PC-3 (cell line): ENCODE measurements at regions not wholly inside any gene's neighbourhood (a gene's known extent, or its start where the extent isn't known, plus 50 kb on each side); places are given as distances from the start of the nearest gene placed in this dataset.

Source experiments
- ATAC-seq: fragments of 200-7000 bp; cut with Tn5 transposase; 2 replicates; pipeline ENCODE4 v1.9.1; 2020; ENCODE audit warnings: mild to moderate bottlenecking, moderate library complexity
- BruUV-seq: library from RNA; stranded (reverse); fragments of 400-500 nt; replicated peaks from 2 replicates; lab custom pipeline; 2021; lab: Mats Ljungman, UMichigan
- CTCF ChIA-PET: fragments of 300-600 bp; sonication (Branson Sonifier 250); formaldehyde crosslinking; loops from one replicate; lab custom pipeline; 2022; ENCODE audit warnings: antibody characterized with exemption; lab: Charles Lee
- POLR2A ChIA-PET: fragments of 300-600 bp; sonication (Branson Sonifier 250); formaldehyde crosslinking; loops from one replicate; lab custom pipeline; 2022; ENCODE audit warnings: antibody characterized with exemption; ENCODE audit not compliant: unreplicated experiment; lab: Charles Lee
- DNase-seq: peaks from one replicate; pipeline ENCODE4 v3.0.0-alpha.2; 2015
- H2AFZ ChIP-seq: fragments of 300-600 bp; sonication (generic); 2 replicates; pipeline ENCODE4 v1.6.0; 2016; ENCODE audit warnings: antibody characterized with exemption, low read length
- H3F3A ChIP-seq: fragments of 300-600 bp; sonication (generic); one replicate; pipeline ENCODE4 v1.6.0; 2017; ENCODE audit warnings: antibody characterized with exemption, low read length, control low read depth, mild to moderate bottlenecking; ENCODE audit not compliant: unreplicated experiment
- H3K27ac ChIP-seq: fragments of 300-600 bp; sonication (generic); 2 replicates; pipeline ENCODE4 v1.5.1; 2016; ENCODE audit warnings: mild to moderate bottlenecking, low read length
- H3K27me3 ChIP-seq: fragments of 300-600 bp; sonication (generic); 2 replicates; pipeline ENCODE4 v1.6.1; 2016; ENCODE audit warnings: low read length, mixed read lengths
- H3K36me3 ChIP-seq: fragments of 300-600 bp; sonication (generic); 2 replicates; pipeline ENCODE4 v1.6.1; 2016; ENCODE audit warnings: low read depth, mixed run types, low read length, mixed read lengths
- H3K4me1 ChIP-seq: fragments of 300-600 bp; sonication (generic); 2 replicates; pipeline ENCODE4 v1.5.1; 2016; ENCODE audit warnings: low read length; ENCODE audit not compliant: insufficient read depth
- H3K4me2 ChIP-seq: fragments of 300-600 bp; sonication (generic); 2 replicates; pipeline ENCODE4 v1.6.0; 2016; ENCODE audit warnings: low read length
- H3K4me3 ChIP-seq: fragments of 300-600 bp; sonication (generic); 2 replicates; pipeline ENCODE4 v1.5.1; 2016; ENCODE audit warnings: mild to moderate bottlenecking, low read length, mixed read lengths
- H3K79me2 ChIP-seq: fragments of 300-600 bp; sonication (generic); 2 replicates; pipeline ENCODE4 v1.6.1; 2017; ENCODE audit warnings: low read length, mixed read lengths
- H3K9ac ChIP-seq: fragments of 300-600 bp; sonication (generic); 2 replicates; pipeline ENCODE4 v1.6.0; 2016; ENCODE audit warnings: mild to moderate bottlenecking, low read length
- H3K9me2 ChIP-seq: fragments of 300-600 bp; sonication (generic); replicated peaks from 2 replicates; pipeline ENCODE4 v1.6.1; 2016; ENCODE audit warnings: mixed run types, low read length, mixed read lengths
- H3K9me3 ChIP-seq: fragments of 300-600 bp; sonication (generic); 2 replicates; pipeline ENCODE4 v1.6.1; 2016; ENCODE audit warnings: low read length, mixed read lengths
- H4K20me1 ChIP-seq: fragments of 300-600 bp; sonication (generic); 2 replicates; pipeline ENCODE4 v1.6.1; 2016; ENCODE audit warnings: low read length, mixed read lengths
- EZH2 ChIP-seq: fragments of 300-600 bp; sonication (generic); IDR thresholded peaks from one replicate; pipeline ENCODE4 v1.6.1; 2017; ENCODE audit warnings: antibody characterized with exemption, mild to moderate bottlenecking, low read length; ENCODE audit not compliant: unreplicated experiment
- EZH2phosphoT487 ChIP-seq: fragments of 300-600 bp; sonication (generic); IDR thresholded peaks from 2 replicates; pipeline ENCODE4 v1.6.1; 2018; ENCODE audit warnings: mild to moderate bottlenecking, antibody characterized with exemption, low read length, borderline replicate concordance
- intact Hi-C: fragments of 100-400 bp; cut with micrococcal nuclease; formaldehyde crosslinking; loops from 2 replicates; pipeline ENCODE4 v1.9.0; 2023
- TF ChIP-seq, protein P1 (sequence below): fragments of 300-600 bp; sonication (generic); conservative IDR thresholded peaks from 2 replicates; pipeline ENCODE4 v1.5.1; 2017; ENCODE audit warnings: antibody characterized with exemption, low read depth, mild to moderate bottlenecking, low read length

DNA sequence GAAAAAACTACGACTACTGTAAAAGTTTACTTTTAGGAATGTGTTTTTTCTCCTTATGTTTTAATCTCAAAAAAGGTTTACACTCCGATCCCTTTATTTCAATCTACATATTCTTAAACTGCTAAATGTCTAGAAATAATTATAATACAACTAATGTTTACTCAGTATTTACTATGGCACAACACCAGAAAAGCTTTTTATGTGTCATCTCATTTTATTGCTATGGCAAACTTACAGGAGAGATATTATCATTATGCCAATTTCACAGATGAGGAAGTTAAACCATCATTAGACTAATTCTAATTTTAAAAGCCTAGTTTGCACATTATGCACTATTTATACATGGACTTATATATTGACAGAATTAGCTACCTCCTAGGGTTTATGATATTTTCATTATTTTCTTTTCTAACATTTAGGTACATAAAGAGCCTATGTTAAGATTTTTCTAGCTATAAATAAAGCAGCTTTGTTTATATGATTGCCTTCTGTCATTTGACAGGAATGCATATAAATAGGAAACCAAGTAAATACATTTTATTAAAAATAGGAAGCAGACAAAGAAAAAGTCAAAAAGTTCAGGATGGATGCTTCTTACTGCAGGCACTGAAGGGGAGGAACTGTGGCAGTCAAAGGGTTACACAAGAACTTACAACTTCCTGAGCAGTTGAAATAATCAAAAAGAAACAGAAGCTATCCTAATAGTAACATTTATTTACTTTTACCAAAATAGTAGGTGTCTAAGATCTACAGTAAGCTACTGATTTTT lies 442.4 kb downstream of the LTN1 start:
- DNase-seq = peak; percentile 92
- ATAC-seq = peak; percentile 79
- Histone ChIP-seq H3K9ac (peak overlapping the region; percentile 78), H3K4me2 (peak overlapping the region; percentile 66), H3K36me3 (no peaks in the 10 kb centered on the region), H3K79me2 (no peaks in the 10 kb centered on the region), H3K27ac (peak overlapping the region; percentile 91), H3F3A (no peaks in the 10 kb centered on the region), H4K20me1 (no peaks in the 10 kb centered on the region), H3K4me1 (peaks cover 25% of the 10 kb centered on the region), H3K27me3 (no peaks in the 10 kb centered on the region), H3K4me3 (peak overlapping the region; percentile 22; the same call in 1 of the 2 replicates), H3K9me2 (no peaks in the 10 kb centered on the region), H3K9me3 (no peaks in the 10 kb centered on the region), H2AFZ (no peak overlapping the region)
- no TSS peak for BruUV-seq
- CTCF ChIA-PET = interaction anchor here (0.5 to 1.5 kb wide), 5 partner anchors 37 to 1787 kb away, joined by 3 to 8 read pairs (median 3); no protein-coding TSS in a partner anchor
- intact Hi-C loops = loop anchor here (1.0 kb wide), 2 partner anchors 11 to 87 kb away; no protein-coding TSS in a partner anchor
- POLR2A ChIA-PET = interaction anchor here (0.6 to 1.0 kb wide), 2 partner anchors 13 to 34 kb away, joined by 5 read pairs; no protein-coding TSS in a partner anchor
- TF ChIP-seq EZH2phosphoT487 (no peak), EZH2 (no peak)
- TF ChIP-seq, protein P1, sequence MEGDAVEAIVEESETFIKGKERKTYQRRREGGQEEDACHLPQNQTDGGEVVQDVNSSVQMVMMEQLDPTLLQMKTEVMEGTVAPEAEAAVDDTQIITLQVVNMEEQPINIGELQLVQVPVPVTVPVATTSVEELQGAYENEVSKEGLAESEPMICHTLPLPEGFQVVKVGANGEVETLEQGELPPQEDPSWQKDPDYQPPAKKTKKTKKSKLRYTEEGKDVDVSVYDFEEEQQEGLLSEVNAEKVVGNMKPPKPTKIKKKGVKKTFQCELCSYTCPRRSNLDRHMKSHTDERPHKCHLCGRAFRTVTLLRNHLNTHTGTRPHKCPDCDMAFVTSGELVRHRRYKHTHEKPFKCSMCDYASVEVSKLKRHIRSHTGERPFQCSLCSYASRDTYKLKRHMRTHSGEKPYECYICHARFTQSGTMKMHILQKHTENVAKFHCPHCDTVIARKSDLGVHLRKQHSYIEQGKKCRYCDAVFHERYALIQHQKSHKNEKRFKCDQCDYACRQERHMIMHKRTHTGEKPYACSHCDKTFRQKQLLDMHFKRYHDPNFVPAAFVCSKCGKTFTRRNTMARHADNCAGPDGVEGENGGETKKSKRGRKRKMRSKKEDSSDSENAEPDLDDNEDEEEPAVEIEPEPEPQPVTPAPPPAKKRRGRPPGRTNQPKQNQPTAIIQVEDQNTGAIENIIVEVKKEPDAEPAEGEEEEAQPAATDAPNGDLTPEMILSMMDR = no peak

DNA sequence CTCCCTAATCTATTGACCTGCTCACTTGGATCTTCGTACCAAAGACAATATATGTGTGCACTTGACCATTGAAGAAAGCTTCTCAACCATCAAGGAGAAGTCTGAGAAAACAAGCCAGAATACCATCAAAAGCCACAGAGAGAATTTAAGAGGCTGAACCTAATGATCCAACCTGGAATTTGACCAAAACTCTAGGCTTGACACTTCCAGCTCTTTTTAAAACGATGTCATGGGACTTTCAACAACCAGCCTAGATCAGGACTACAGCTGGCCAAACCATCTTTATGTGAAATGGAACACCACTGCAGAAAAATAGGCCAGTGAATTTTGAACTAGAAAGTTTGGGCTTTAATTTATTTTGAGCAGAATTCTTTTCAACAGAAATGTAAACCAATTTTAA lies 444.4 kb downstream of the LTN1 start:
- no TSS peak for BruUV-seq
- DNase-seq (no peak), ATAC-seq (no peak)
- ChIA-PET POLR2A (no interaction called here), CTCF (no interaction called here)
- Histone ChIP-seq H3K9ac (no peak overlapping the region), H3K4me2 (no peak overlapping the region), H3K27ac (no peak overlapping the region), H3K9me2 (no peaks in the 10 kb centered on the region), H3K4me3 (no peak overlapping the region), H4K20me1 (no peaks in the 10 kb centered on the region), H3K36me3 (no peaks in the 10 kb centered on the region), H3K27me3 (no peaks in the 10 kb centered on the region), H2AFZ (no peak overlapping the region), H3K4me1 (peaks cover 25% of the 10 kb centered on the region), H3K9me3 (no peaks in the 10 kb centered on the region), H3F3A (no peaks in the 10 kb centered on the region), H3K79me2 (no peaks in the 10 kb centered on the region)
- TF ChIP-seq, protein P1 = no peak
- TF ChIP-seq EZH2phosphoT487 = no peak
- no peak for TF ChIP-seq EZH2
- intact Hi-C loops = no loop called here

DNA sequence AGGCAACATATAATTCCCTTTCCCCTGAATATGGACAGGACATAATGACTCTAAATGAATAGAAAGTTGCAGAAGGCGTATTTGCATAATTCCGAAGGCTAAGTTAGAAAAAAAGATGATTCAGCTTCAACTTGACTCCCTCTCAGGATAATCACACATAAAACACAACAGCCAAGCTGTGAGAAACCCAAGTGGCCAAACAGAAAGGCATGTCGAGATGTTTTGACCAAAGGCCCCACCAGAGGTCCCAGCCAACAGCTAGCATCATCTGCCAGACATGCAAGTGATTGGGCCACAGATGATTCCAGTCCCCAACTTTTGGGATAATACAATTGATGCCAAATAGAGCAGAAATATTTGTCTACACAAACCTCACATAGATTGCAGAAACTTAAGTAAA lies 444.9 kb downstream of the LTN1 start:
- Histone ChIP-seq H3K4me3 (no peak overlapping the region), H3K4me2 (no peak overlapping the region), H3K27me3 (no peaks in the 10 kb centered on the region), H2AFZ (no peak overlapping the region), H3K79me2 (no peaks in the 10 kb centered on the region), H4K20me1 (no peaks in the 10 kb centered on the region), H3K27ac (no peak overlapping the region), H3K36me3 (no peaks in the 10 kb centered on the region), H3K9ac (no peak overlapping the region), H3K9me3 (no peaks in the 10 kb centered on the region), H3K4me1 (peaks cover 25% of the 10 kb centered on the region), H3K9me2 (no peaks in the 10 kb centered on the region), H3F3A (no peaks in the 10 kb centered on the region)
- no peak for ATAC-seq
- intact Hi-C loops = no loop called here
- POLR2A ChIA-PET = no interaction called here
- TF ChIP-seq, protein P1 = no peak
- TF ChIP-seq EZH2 (no peak), EZH2phosphoT487 (no peak)
- BruUV-seq = no TSS peak
- CTCF ChIA-PET = no interaction called here
- DNase-seq = no peak
